ENCODE measurements at regions not wholly inside any gene's neighbourhood (a gene's known extent, or its start where the extent isn't known, plus 50 kb on each side); places are given as distances from the start of the nearest gene placed in this dataset.

DNA sequence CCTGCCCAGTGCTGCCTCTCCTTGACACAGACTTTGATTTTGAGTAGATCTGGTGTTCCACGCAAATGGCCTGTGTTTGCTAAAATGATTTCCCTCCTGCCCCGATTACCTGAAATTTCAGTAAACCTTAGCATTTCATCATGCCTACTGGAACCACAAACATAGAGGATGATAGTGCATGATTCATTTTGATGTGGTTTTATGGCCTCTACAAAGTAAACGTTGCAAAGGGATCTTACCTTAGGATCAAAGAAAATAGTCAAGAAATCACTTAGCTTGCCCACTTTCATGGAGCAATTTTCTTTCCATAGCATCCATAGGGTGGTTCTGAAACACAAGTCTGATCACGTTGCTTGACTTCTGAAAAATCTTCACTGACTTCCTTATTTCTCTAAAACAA, 524.6 kb upstream of the ATP11B start:
- H3K4me3 ChIP-seq (ENCODE audit: severe bottlenecking) = no peak overlapping the region
- no peaks in the 10 kb centered on the region for H3K4me1 ChIP-seq (ENCODE audit: insufficient read depth, poor library complexity, severe bottlenecking)
- H3K36me3 ChIP-seq (ENCODE audit: low read depth) = no peaks in the 10 kb centered on the region
- ATAC-seq (ENCODE audit: low read depth) = peak; percentile 59; the same call in 2 of the 3 replicates
- H3K27me3 ChIP-seq (ENCODE audit: insufficient read depth, poor library complexity, severe bottlenecking) = no peaks in the 10 kb centered on the region
- DNase-seq (ENCODE audit: low spot score) = no peak
- H3K9me3 ChIP-seq (ENCODE audit: severe bottlenecking) = no peaks in the 10 kb centered on the region
- TF ChIP-seq, protein P1, sequence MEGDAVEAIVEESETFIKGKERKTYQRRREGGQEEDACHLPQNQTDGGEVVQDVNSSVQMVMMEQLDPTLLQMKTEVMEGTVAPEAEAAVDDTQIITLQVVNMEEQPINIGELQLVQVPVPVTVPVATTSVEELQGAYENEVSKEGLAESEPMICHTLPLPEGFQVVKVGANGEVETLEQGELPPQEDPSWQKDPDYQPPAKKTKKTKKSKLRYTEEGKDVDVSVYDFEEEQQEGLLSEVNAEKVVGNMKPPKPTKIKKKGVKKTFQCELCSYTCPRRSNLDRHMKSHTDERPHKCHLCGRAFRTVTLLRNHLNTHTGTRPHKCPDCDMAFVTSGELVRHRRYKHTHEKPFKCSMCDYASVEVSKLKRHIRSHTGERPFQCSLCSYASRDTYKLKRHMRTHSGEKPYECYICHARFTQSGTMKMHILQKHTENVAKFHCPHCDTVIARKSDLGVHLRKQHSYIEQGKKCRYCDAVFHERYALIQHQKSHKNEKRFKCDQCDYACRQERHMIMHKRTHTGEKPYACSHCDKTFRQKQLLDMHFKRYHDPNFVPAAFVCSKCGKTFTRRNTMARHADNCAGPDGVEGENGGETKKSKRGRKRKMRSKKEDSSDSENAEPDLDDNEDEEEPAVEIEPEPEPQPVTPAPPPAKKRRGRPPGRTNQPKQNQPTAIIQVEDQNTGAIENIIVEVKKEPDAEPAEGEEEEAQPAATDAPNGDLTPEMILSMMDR (IDR thresholded peaks at IDR 0.05; ENCODE audit: poor library complexity, severe bottlenecking) = no peak
- H3K27ac ChIP-seq (ENCODE audit: poor library complexity, severe bottlenecking) = no peak overlapping the region

DNA sequence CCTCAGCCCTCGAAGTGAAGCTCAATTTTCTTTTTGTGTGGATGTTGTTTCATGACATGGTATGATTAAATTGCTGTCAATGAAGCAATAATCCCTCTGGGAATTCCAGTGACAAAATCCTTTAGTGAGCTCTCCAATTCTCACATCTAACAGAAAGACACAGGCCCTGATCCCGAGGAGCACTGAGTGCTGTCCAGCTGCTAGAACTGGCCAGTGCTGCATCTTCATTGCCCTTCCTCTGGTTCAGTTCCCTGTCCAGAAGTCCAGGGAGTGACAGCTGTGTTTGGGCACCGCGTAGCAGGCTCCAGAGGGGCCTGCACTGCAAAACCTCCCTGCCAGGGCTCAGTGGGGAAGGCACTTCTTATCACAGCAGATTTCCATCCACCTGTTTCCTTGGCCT, 516.8 kb upstream of the ATP11B start:
- Histone ChIP-seq H3K9me3 (ENCODE audit: severe bottlenecking) (no peaks in the 10 kb centered on the region), H3K27ac (ENCODE audit: poor library complexity, severe bottlenecking) (no peak overlapping the region), H3K36me3 (ENCODE audit: low read depth) (no peaks in the 10 kb centered on the region), H3K4me3 (ENCODE audit: severe bottlenecking) (no peak overlapping the region), H3K4me1 (ENCODE audit: insufficient read depth, poor library complexity, severe bottlenecking) (no peaks in the 10 kb centered on the region), H3K27me3 (ENCODE audit: insufficient read depth, poor library complexity, severe bottlenecking) (no peaks in the 10 kb centered on the region)
- ATAC-seq (ENCODE audit: low read depth) (no peak), DNase-seq (ENCODE audit: low spot score) (no peak)
- TF ChIP-seq, protein P1 (IDR thresholded peaks at IDR 0.05; ENCODE audit: poor library complexity, severe bottlenecking) = no peak

DNA sequence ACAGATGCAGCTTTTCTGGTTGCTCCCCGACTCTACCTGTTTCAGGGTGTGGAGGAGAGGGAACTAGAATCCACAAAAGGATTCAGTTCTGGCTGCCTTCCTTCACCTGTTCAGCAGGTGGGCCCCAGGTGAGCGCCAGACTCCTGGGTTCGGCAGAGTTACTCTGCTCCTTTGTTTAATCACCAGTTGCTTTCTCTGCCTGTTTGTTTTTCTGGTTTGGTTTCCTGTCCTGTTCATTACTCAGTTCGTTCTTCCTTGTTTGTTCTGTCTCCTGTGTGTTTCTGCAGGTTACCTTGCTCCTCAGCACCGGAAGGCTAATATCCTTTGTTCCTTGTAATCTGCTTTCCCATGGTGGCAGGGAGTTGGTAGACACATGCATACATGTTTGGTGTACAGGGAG, 508.5 kb upstream of the ATP11B start:
- H3K27ac ChIP-seq (ENCODE audit: poor library complexity, severe bottlenecking) = no peak overlapping the region
- peaks cover 5% of the 10 kb centered on the region for H3K4me1 ChIP-seq (ENCODE audit: insufficient read depth, poor library complexity, severe bottlenecking)
- ATAC-seq (ENCODE audit: low read depth) (peak; percentile 51; the same call in 2 of the 3 replicates), DNase-seq (ENCODE audit: low spot score) (no peak)
- TF ChIP-seq, protein P1 (IDR thresholded peaks at IDR 0.05; ENCODE audit: poor library complexity, severe bottlenecking) = no peak
- no peaks in the 10 kb centered on the region for H3K36me3 ChIP-seq (ENCODE audit: low read depth)
- no peaks in the 10 kb centered on the region for H3K9me3 ChIP-seq (ENCODE audit: severe bottlenecking)
- H3K4me3 ChIP-seq (ENCODE audit: severe bottlenecking) = no peak overlapping the region
- H3K27me3 ChIP-seq (ENCODE audit: insufficient read depth, poor library complexity, severe bottlenecking) = no peaks in the 10 kb centered on the region

DNA sequence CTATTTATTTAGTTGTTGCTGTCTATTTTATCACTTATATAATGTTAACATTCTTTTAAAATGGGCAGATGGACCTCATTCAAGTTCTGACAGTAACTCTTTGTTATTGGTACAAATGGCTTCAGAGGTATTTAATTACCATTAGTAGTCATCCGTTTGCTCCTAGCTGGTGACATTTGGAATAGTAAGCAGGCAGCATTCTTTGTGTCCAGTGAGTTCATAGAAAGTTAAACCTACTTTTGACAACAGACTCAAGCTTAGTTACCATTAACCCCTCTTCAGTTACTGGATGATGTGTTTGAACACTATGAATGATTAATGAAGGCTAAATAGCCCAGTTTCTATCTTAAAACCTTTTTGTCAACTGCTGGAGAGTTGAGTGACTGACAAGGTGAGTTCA, 500.7 kb upstream of the ATP11B start:
- H3K27ac ChIP-seq (ENCODE audit: poor library complexity, severe bottlenecking) = no peak overlapping the region
- TF ChIP-seq, protein P1 (IDR thresholded peaks at IDR 0.05; ENCODE audit: poor library complexity, severe bottlenecking) = no peak
- H3K36me3 ChIP-seq (ENCODE audit: low read depth) = no peaks in the 10 kb centered on the region
- DNase-seq (ENCODE audit: low spot score) = no peak
- peaks cover 3% of the 10 kb centered on the region for H3K4me1 ChIP-seq (ENCODE audit: insufficient read depth, poor library complexity, severe bottlenecking)
- H3K4me3 ChIP-seq (ENCODE audit: severe bottlenecking) = no peak overlapping the region
- no peak for ATAC-seq (ENCODE audit: low read depth)
- no peaks in the 10 kb centered on the region for H3K27me3 ChIP-seq (ENCODE audit: insufficient read depth, poor library complexity, severe bottlenecking)
- H3K9me3 ChIP-seq (ENCODE audit: severe bottlenecking) = no peaks in the 10 kb centered on the region

DNA sequence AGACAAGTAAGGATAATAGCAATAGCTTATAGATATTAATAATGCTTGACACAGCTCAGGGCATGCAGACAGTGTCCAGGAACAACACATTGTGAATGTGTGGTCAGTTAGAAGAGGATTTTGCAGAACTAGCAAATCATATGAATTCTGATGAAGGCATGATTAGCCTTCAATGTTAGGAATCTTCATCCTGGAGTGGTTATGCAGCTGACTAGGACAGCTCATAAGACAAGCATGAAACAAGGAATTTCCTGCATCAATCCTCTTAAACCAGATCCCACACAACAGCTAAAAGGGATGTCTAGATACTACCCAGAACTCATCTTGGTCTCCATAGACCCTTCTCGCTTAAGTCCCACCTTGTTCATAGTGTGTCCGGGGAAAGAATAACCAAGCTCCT, 499.0 kb upstream of the ATP11B start:
- TF ChIP-seq, protein P1 (IDR thresholded peaks at IDR 0.05; ENCODE audit: poor library complexity, severe bottlenecking) = no peak
- Histone ChIP-seq H3K4me3 (ENCODE audit: severe bottlenecking) (no peak overlapping the region), H3K4me1 (ENCODE audit: insufficient read depth, poor library complexity, severe bottlenecking) (peaks cover 3% of the 10 kb centered on the region), H3K27ac (ENCODE audit: poor library complexity, severe bottlenecking) (no peak overlapping the region), H3K36me3 (ENCODE audit: low read depth) (no peaks in the 10 kb centered on the region), H3K27me3 (ENCODE audit: insufficient read depth, poor library complexity, severe bottlenecking) (no peaks in the 10 kb centered on the region), H3K9me3 (ENCODE audit: severe bottlenecking) (no peaks in the 10 kb centered on the region)
- DNase-seq (ENCODE audit: low spot score) = no peak
- ATAC-seq (ENCODE audit: low read depth) = peak; percentile 52; the same call in 2 of the 3 replicates

All from RWPE2 (cell line).